CD4-positive, alpha-beta T cell treated with Interleukin-17A for 4 hours (primary cell): ENCODE measurements at regions not wholly inside any gene's neighbourhood (a gene's known extent, or its start where the extent isn't known, plus 50 kb on each side); places are given as distances from the start of the nearest gene placed in this dataset.
A peak's percentile ranks its signal among the peaks of the same experiment; 100 is the strongest.

ENCODE experiments used
- DNase-seq: peaks from one replicate; pipeline ENCODE4 v3.0.0-alpha.2; 2020; ENCODE audit warnings: mixed read lengths

DNA sequence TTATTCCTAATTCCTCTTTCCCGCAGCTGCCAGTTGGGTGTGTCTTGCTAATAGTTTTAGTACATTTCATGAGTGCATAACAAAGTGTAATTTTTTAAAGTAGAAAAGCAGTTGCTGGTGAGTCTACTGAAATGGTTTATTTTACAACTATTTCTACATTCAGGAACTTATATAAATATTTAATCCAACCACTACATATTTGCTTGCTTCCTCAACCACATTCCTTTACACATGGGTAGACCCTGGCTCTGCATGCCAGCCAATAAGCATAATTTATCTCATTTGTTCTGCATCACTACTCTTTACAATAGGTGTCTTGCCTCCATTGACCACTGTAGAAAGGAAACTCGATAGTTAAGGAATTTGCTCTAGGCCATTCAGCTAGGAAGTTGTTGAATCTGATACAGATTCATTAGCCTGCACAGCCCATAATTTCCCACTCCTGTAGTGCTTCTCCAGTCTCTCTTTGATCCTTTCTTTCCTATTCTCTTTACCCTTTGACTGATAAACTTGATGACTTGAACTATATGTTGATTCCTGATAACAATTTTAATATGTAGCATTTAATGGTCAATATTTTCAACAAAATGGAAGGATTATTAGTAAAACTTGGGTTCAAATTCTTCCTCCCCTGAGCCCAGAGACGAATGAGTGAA, 342.5 kb upstream of the ACTBL2 start:
- DNase-seq, result no peak

DNA sequence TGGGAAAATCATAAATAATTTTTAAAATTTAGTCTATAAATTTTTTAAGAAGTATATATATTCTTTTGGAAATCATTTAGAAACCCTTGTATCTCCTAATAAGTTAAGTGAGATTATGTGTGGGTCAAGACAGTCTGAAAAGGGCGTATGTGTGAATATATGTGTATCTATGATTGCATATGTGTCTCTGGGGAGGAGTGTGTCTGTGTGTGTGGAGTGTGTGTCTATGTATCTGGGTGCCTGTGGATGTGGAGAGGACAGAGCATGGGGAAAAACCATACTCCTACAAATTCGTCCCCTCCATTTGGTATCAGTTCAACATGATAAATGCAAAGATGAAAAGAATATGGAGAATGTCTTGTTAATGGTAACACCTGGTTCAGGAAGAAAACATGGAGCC, 342.0 kb upstream of the ACTBL2 start:
- no peak for DNase-seq

DNA sequence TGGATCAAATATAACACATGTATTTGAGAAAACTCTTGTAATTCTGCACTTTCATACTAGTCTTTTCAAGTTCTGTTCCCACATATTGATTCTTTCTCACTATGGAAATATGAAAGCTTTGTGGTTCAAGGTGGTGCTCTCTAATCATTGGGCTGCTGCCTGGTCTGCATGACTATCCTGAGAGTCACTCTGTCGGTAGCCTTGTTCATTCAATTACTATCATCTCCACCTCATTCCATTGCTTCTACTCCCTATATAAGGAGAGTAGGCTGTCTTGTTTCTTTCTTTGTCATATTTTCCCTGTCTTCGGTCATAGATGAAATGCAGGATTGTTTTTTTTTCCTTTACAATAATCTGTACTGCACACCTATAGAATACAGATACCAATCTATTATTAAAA, 341.4 kb upstream of the ACTBL2 start:
- DNase-seq, result no peak

DNA sequence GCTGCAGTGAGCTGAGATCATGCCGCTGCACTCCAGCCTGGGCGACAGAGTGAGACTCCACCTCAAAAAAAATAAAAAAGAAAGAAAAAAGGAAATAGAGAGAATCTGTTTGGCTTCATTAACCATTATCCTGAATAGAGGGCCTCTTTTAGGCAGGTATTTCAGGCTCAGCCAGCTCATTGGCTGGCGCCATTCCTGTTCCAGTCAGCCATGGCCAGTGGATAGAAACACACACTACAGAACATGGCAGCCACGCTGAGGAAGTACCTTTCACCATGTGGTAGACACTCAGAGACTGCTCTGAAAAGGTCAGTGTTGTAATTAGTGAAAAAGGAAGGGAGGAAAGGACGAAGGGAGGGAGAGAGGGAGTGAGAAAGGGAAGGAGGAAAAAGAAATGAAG, 340.0 kb upstream of the ACTBL2 start:
- DNase-seq, result no peak

DNA sequence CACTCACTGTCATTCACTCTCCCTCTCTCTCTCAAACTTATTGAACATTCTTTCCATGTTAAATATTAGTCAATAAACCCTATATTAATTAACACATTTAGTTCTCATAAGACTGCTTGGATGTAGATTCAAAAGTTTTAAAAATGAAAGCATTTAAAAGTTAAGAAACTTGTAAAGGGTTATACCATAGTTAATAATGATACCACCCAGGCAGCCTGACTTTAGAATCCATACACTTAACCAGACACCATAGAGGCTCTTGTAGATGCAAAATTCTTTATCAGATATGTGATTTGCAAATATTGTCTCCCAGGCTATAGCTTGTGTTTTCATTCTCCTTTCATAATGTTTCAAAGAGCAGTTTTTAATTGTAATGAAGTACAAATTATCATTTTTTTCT, 335.8 kb upstream of the ACTBL2 start:
- DNase-seq, result no peak

DNA sequence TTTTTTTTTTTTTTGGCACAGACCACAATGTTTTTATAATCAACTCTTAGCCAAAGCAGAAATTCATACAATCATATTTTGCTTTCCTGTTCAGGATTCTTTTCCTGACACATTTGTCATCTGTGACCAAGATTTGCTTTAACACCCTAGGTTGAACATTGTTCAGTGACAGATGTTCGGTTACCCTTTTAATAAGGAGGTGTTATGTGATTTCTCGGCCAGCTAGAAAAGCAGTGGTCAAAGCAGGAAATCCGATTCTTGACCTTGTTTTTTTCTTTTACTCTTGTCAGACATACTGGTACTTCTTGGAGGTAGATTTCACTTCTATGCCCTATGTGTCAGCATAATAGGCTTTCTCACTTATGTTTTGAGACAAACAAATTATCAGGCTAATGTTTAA, 335.3 kb upstream of the ACTBL2 start:
- DNase-seq, result no peak

DNA sequence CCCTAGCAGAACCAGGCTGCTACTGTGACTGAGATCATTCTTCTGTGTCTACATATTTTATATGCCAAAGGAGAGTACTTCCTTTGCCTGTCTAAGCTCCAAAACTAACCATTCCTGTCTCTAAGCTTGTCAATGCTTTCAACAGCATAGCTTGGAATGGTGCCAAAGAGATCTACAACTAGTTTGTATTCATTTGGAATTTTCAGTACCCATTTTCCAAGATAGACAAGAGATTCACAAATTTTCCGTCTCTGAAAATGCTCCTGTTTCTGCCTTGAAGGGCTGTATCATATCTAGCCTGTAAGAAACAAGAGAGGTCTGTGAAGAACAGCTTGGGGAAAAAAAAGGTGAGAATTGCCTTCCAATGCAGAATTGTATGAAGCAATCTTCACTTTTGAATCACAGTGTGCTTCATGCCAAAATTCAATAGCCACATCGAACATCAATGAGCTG, 334.4 kb upstream of the ACTBL2 start:
- DNase-seq, result no peak

DNA sequence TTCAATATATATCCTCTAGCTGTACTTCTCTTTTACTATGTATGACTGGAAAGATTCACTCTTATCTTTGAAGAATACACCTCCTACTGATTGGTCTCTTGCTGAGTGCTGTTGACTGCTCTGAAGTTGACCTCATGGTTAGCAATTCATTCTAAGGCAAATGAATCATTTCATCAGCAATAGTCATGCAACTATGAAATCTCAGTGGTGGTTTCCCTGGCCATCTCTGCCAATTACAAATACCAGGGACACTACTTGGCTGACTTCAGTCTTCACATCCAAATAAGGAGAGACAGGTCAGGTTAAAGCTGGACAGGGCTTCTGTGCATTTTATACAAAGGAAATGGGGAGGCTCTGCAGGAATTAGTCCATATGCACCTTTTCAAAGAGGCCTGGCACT, 333.5 kb upstream of the ACTBL2 start:
- no peak for DNase-seq

DNA sequence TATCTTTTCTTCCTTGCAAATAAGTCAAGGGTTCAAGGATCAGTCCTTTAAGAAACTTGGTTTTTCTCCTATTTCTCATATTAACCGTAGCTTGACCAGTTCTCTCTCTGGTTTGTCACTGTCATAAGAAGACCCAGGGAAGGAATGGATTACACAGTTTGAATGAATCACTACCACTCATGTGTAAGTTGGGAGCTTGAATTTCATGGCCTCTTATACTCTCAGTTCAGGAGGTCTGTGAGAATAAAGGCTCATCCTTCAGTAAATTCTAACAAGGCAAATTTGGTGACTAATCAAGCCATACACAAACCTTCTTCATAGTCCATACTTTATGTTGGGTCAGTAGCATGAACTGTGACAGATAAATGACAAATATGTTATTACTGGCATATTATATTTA, 323.1 kb upstream of the ACTBL2 start:
- DNase-seq, result no peak

DNA sequence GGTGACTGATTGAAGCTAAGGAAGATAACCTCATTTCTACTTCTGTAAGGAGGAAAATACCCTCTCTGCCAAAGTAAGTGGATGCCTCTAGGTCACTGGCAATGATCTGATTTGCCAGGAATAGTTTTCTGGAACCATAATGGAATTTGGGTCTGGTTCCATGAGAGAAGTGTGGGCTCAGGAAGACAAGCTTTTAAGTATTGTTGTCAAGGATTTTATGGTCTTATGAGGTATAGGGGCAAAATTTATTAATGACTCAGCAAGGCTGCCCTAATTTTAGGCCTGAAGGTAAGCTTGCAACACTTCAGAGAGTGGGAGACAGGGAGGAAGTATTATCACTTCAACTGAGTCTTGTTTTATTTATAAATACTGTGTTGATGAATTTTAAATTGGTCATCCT, 322.6 kb upstream of the ACTBL2 start:
- no peak for DNase-seq

DNA sequence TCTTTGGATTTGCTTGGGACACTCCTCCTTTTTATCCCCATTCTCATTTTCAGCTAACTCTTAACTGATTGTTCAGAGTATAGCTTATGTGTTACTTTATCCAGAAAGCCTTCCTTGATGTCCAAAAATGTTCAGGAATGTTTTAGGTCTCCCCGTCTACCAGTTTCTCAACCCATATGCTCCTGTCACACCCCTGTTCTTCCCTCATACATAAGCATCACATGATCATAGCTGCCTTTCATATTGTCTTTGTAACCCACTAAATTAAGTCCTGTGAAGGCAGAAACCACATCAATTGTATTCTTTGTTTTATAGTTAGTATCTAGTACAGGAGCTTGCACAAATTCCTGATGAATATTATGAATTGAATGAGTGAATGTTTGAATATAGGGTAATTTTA, 321.9 kb upstream of the ACTBL2 start:
- DNase-seq, result no peak

DNA sequence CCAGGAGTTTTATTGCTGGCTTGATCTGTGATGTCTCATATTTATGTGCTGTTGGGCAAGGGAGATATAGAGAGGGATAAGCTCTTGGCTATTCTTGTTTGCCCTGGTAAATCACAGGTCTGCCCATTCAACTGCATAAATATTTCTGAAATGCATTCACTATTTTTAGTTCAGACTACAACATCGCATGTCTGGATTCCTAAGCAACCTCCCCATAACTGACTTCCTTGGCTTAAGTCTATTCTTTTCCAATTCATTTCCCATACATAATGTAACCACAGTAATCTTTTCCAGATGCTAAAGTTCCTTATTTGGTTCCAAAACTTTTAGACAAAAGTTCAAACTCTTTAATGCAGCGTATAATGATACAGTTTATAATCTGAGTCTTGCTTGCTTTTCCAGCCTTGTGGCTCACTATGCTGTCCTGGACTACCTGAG, 321.4 kb upstream of the ACTBL2 start:
- DNase-seq, result no peak

DNA sequence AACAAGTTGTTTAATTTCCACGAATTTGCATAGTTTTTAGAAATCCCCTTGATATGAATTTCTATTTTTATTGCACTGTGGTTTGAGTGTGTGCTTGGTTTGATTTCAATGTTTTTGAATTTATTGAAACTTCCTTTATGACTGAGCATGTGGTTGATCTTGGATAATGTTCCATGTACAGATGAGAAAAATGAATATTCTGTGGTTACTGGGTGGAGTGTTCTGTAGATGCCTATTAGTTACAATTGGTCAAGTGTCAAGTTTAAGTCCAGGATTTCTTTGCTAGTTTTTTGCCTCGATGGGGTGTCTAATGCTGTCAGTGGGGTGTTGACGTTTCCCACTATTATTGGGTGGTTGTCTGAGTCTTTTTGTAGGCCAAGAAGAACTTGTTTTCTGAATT, 319.5 kb upstream of the ACTBL2 start:
- DNase-seq, result no peak

DNA sequence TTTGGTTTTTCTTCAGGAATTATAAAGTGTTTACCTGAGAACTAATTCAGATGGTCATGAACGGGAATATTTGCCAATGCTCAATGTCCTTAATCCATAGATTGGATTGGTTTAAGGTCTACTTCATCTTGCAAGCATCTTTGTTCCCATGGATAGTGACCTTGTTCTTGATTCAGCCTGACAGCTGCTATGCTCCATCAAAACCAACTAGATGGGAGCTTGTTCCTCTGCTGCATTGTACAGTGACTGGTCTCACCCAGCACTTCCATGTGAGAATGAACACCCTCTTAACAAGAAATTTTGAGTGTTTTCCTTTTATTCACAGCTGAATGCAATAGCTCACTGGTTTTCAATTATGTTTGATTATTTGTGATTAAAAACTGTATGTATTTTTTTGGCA, 312.6 kb upstream of the ACTBL2 start:
- no peak for DNase-seq

DNA sequence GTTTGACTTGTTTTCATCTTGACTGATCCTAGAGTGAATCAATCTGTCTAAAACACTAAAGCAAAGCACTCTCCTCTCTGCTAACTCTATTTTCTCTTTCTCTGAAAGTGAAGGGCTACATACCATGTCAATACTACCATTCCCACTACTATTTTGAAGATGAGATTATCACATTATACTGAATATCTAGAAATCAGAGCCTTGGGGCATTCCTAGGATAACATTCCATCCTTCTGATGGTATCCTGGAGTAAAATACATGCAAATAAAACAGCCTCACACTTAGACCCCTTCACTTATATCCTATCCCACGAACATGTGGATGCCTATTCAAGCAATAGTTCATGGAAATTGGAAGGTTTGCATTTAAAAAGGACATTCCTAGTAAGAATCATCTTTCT, 309.3 kb upstream of the ACTBL2 start:
- no peak for DNase-seq

DNA sequence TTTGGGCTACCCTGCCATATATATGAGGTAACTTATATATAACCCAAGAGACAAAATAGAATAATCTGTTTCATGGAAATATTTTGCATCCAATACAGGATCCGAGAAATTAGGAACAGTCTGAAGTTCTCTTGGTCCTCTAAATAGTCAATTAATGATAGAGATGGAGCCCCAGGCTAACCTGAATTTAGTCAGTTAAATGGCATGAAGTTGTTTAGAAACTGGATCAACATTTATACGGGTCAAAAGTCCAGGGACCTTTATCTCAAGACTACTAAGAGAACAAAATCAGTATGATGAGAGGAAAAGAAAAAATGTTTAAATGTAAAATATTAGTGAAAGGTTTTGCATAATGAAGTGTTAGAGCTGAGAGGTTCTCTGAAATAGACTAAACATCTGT, 303.3 kb upstream of the ACTBL2 start:
- no peak for DNase-seq

DNA sequence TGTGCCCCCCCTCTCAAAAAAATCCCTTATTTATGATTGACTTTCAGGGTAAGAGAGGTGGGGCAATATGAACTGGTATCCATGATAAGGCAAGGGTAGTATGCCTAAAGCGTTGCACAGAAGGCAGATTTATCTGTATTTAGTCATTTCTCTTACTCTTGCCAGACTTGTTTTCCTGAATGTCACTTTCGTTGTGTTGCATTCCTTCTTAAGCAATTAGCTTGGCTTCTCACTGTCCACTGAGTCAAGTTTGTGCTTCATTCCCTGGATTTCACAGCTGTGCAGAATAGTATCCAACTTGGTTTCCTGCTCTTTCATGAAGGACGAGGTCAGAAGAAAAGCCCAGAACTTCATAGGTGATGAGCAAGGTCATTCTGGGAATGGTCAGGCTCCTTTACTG, 301.5 kb upstream of the ACTBL2 start:
- DNase-seq, result no peak

DNA sequence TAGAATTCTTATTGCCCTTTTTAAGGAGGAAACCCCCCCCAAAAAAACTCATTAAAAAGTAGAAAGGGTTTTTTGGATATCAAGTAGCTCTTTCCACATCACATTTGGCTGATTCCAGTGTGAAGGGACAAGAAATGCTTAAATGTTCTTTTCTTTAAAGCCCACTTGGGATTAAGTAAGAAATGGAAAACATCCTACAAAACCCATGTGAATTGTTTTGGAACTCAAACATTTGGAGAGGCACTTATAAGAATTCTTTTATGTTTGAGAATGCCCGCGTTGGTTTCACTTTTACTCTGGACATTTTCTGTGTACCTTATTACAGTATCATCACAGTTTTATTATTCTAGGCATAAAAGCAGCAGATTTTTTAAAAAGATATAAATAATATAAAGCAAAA, 301.1 kb upstream of the ACTBL2 start:
- no peak for DNase-seq

DNA sequence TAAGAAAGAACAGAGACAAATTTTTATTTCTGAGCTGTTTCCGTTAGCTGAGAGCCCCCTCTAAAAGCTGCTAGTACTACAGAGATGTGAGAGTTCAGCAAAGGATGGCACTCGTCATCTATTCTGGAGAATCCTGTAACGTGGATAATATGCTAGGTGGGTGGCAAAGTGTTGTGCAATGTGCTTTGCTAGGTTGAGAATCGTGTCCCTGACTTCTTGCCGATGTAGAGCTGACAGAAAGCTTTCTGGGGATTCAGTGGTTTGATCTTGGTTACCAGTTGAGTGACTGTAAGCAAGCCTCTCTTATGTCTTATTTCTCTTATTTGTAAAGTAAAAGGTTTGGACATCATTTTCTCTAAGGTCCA, 298.3 kb upstream of the ACTBL2 start:
- no peak for DNase-seq

DNA sequence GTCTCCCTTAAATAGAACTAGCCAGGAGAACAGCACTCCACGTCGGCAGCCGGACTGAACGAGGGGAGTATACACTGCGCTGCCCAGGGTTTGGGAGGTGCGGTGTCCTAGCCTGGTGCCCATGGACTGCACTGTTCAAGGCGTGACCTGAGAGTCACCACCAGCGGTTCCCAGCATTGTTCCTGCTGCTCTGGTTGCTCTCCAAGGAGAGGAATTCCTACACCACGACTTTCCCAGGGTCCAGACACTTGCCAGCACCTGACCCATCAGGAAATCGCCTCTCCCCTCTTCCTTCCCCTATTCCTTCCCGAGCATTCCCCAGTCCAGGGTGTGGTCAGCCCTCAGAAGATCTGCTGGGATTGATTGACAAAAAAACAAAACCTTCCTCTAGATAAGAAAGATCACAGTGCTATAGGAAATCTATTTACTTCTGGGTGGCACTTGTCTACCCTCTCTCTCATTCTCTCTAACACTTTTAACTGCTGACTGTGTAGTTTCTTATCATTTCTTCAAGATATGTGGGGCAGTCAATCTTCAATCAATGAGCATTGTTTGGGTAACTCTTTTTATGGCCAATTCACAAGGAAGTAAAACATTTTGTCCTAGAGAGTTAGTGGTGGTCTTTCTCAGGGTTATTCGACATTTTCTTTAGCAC, 297.8 kb upstream of the ACTBL2 start:
- DNase-seq, result no peak

DNA sequence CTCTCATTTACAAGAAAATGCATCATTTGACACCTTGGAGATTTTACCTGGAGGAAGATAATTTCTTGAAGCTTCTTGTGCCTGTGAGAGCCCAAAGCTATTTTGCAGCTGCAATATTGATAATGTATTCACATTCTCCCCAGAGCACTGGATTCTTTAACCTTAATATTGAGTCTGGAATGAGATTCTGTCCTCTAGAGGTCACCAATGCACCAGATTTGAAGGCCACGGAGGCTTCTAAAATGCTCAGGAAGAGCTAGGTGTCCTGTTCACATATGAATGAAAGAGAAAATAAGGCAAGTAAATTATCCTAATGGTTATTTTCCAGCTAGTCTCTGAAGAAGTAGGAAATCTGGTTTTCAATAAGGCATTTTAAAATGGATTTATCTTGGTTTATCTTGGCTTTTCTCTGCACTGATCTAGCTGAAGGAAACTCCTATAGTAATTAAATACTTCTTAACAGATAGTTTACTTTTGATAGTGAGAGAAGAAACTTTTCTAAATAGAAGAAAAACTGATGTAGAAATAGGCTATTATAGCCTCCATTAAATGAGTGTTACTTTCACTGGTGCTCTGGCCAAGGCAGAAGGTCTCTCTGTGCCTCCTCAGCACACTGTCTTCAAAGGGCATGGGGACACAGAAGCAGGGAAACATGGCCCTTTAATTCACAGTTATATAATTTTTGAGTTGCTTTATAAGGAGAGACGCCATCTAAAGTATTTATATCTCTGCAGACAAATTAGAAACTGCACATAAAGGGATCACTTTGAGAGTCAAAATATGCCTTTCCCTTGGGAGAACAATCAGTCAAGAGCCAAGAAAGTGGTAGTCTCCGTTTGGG, 297.0 kb upstream of the ACTBL2 start:
- peak; percentile 18 for DNase-seq

DNA sequence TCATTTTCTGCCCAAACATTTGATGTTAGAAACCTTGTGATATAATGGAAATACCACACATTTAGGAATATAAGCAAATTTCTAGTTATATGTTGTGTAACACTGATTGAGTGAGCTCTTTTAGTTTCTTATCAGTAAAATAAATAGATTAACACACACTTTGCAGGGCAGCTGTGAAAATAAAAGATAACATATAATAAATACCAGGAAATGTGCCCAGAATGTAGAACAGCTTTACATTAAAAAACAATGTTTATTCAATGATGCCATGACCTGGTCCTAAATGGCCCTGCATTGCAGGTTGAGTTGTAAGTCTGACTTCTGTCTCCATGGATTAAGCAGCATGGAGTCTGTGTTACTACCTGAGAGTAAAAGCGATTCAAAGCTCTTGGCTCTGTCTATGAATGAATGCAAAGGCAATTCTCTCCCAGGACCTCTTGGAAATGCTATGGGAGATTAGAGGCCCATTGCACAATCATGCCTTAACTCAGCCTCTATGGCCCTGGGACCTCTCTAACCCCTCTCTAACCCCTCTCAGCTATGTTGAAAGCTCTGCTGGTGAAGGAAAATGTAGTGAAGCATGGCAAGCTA, 296.0 kb upstream of the ACTBL2 start:
- DNase-seq, result no peak

DNA sequence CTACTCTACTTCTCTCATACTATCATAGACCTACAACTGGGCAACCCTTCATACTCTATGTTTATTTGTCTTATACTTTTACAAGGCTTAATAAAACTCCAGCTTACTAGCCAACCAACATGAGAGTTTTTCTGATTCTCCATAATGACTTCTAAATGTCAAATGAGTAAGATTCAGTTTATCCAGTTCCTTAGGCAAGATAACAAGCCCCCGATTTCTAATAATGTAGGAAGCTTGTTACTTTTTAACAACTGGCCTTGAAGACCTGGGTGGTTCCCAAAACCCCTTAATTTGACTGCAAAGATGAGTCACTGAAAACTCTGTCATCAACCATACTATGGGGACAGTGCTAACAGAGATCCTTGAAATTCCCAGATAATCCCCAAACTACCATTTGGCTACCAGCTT, 294.6 kb upstream of the ACTBL2 start:
- DNase-seq, result no peak

DNA sequence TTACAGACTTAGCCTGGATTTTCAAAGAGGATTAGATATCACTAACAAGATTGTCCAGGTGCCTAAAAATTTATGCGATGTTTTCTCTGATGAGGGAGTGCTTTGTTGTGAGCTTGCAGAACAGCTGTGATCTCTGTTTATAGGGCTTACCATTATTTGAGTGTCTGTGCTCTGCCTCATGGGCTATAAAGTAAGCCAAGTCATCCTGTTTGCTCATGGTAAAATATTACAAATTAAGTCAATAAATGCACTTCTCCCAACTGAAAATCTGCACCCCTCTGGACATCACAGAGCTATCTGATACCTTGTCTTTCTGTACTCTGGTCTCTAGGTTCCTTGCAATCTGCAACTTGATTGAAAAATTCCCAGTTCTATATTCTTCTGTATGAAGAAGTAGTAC, 293.4 kb upstream of the ACTBL2 start:
- no peak for DNase-seq
